Tibial nerve (tissue), 4 donors: ENCODE measurements at regions not wholly inside any gene's neighbourhood (a gene's known extent, or its start where the extent isn't known, plus 50 kb on each side); places are given as distances from the start of the nearest gene placed in this dataset.
"Not testable (repeated sequence)": the region's sequence is repeated elsewhere in the genome, so short reads cannot be mapped to it uniquely, and the experiment has no call there.

Experiments
- DNase-seq, 2 donors: peaks; one replicate each; pipeline ENCODE4 v3.0.0-alpha.2; 2019; ENCODE audit warnings: low spot score in 2 of 2
- H3K27ac ChIP-seq, 4 donors: fragments of 200-600 bp; sonication (generic) in 3 of 4; one replicate each; pipeline ENCODE4 v1.5.1; 2017 to 2019; ENCODE audit warnings: mild to moderate bottlenecking in 1 of 4
- H3K27me3 ChIP-seq, 2 donors: fragments of 200-600 bp; sonication (generic) in 1 of 2; one replicate each; pipeline versions ENCODE4 v1.5.1 to v1.6.0; 2017 to 2019
- H3K36me3 ChIP-seq, 3 donors: fragments of 200-600 bp; sonication (generic); one replicate each; pipeline ENCODE4 v1.5.1; 2018 to 2019
- H3K4me1 ChIP-seq, 4 donors: fragments of 200-600 bp; sonication (generic) in 3 of 4; one replicate each; pipeline ENCODE4 v1.5.1; 2017 to 2019
- H3K4me3 ChIP-seq, 4 donors: fragments of 200-600 bp; sonication (generic) in 3 of 4; one replicate each; pipeline ENCODE4 v1.5.1; 2017 to 2019; ENCODE audit warnings: mild to moderate bottlenecking in 1 of 4, moderate library complexity in 1 of 4
- H3K9me3 ChIP-seq, 4 donors: fragments of 200-600 bp; sonication (generic) in 3 of 4; one replicate each; pipeline ENCODE4 v1.5.1; 2017 to 2019
- CTCF ChIP-seq, 5 experiments: fragments of 200-600 bp in 3 of 5; fragments of 450-650 bp in 2 of 5; sonication (generic) in 3 of 5; IDR thresholded peaks; one replicate each; pipeline ENCODE4 v1.5.1; 2016 to 2019; ENCODE audit warnings: antibody characterized with exemption in 5 of 5, mild to moderate bottlenecking in 3 of 5, moderate library complexity in 2 of 5
- EP300 ChIP-seq, 2 donors: sonication (generic); formaldehyde crosslinking; IDR thresholded peaks; one replicate each; pipeline ENCODE4 v1.6.1; 2017; ENCODE audit warnings: antibody characterized with exemption in 2 of 2, mild to moderate bottlenecking in 1 of 2
- POLR2A ChIP-seq, 2 donors: fragments of 450-650 bp; IDR thresholded peaks; one replicate each; pipeline ENCODE4 v1.6.1; 2017; ENCODE audit warnings: antibody characterized with exemption in 2 of 2, mild to moderate bottlenecking in 2 of 2, moderate library complexity in 2 of 2
- WGBS, 2 donors: methylation state at CpG; one replicate each; pipeline ENCODE4 v1.1.5; 2018; 5-methylcytosine and 5-hydroxymethylcytosine counted together

GRCh38 chr17:77622647-77623046 lies 335.9 kb upstream of the TNRC6C start:
- 63 to 64% methylated on average over 4 of the region's 4 CpGs for WGBS, 2 donors
- Histone ChIP-seq H3K9me3 (peaks cover 0 to 10% (median 0%) of the 10 kb centered on the region in 4 donors), H3K36me3 (no peaks in the 10 kb centered on the region), H3K4me1 (no peaks in the 10 kb centered on the region), H3K27me3 (no peaks in the 10 kb centered on the region), H3K4me3 (no peak overlapping the region), H3K27ac (no peak overlapping the region)
- TF ChIP-seq CTCF (IDR thresholded peaks at IDR 0.05) (no peak), EP300 (IDR thresholded peaks at IDR 0.05) (no peak)
- no peak for DNase-seq

- H3K4me3 ChIP-seq, H3K36me3 ChIP-seq, H3K27me3 ChIP-seq, DNase-seq, H3K27ac ChIP-seq, H3K4me1 ChIP-seq: not testable (repeated sequence)
- peaks cover 0 to 15% (median 0%) of the 10 kb centered on the region in 4 donors for H3K9me3 ChIP-seq
- WGBS, 2 donors, result 91% methylated on average over 10 of the region's 10 CpGs
These were observed 335.2 kb upstream of the TNRC6C start for GRCh38 chr17:77623321-77623720.

GRCh38 chr17:77628035-77628434 lies 330.5 kb upstream of the TNRC6C start:
- no peak for DNase-seq
- TF ChIP-seq POLR2A (IDR thresholded peaks at IDR 0.05) (no peak), CTCF (IDR thresholded peaks at IDR 0.05) (no peak), EP300 (IDR thresholded peaks at IDR 0.05) (no peak)
- 72 to 93% methylated on average over 2 of the region's 2 CpGs for WGBS, 2 donors
- no peak overlapping the region for H3K27ac ChIP-seq
- no peaks in the 10 kb centered on the region for H3K4me1 ChIP-seq
- peaks cover 0 to 15% (median 0%) of the 10 kb centered on the region in 4 donors for H3K9me3 ChIP-seq
- H3K36me3 ChIP-seq, result no peaks in the 10 kb centered on the region
- H3K27me3 ChIP-seq, result no peaks in the 10 kb centered on the region
- H3K4me3 ChIP-seq, result no peak overlapping the region

- H3K4me1 ChIP-seq, H3K36me3 ChIP-seq, H3K27ac ChIP-seq, H3K4me3 ChIP-seq, H3K27me3 ChIP-seq, DNase-seq: not testable (repeated sequence)
- peaks cover 0 to 15% (median 0%) of the 10 kb centered on the region in 4 donors for H3K9me3 ChIP-seq
- 86 to 88% methylated on average over 2 of the region's 2 CpGs for WGBS, 2 donors
These were observed 329.2 kb upstream of the TNRC6C start for GRCh38 chr17:77629284-77629683.

- Histone ChIP-seq H3K27ac (no peak overlapping the region), H3K4me3 (no peak overlapping the region), H3K4me1 (no peaks in the 10 kb centered on the region), H3K27me3 (no peaks in the 10 kb centered on the region), H3K9me3 (peaks cover 0 to 15% (median 0%) of the 10 kb centered on the region in 4 donors), H3K36me3 (no peaks in the 10 kb centered on the region)
- no peak for DNase-seq
- 94% methylated on average over 9 of the region's 9 CpGs for WGBS, 2 donors
- TF ChIP-seq POLR2A (IDR thresholded peaks at IDR 0.05) (no peak), CTCF (IDR thresholded peaks at IDR 0.05) (no peak), EP300 (IDR thresholded peaks at IDR 0.05) (no peak)
These were observed 327.2 kb upstream of the TNRC6C start for GRCh38 chr17:77631307-77631706.

GRCh38 chr17:77632619-77633018 lies 325.9 kb upstream of the TNRC6C start:
- Histone ChIP-seq H3K36me3 (no peaks in the 10 kb centered on the region), H3K4me1 (no peaks in the 10 kb centered on the region), H3K4me3 (no peak overlapping the region), H3K9me3 (peaks cover 0 to 5% (median 0%) of the 10 kb centered on the region in 4 donors), H3K27me3 (no peaks in the 10 kb centered on the region), H3K27ac (no peak overlapping the region)
- TF ChIP-seq EP300 (IDR thresholded peaks at IDR 0.05) (no peak), CTCF (IDR thresholded peaks at IDR 0.05) (no peak), POLR2A (IDR thresholded peaks at IDR 0.05) (no peak)
- WGBS, 2 donors, result 83 to 89% methylated on average over 6 of the region's 6 CpGs
- no peak for DNase-seq
